B cell (primary cell): ENCODE measurements at regions not wholly inside any gene's neighbourhood (a gene's known extent, or its start where the extent isn't known, plus 50 kb on each side); places are given as distances from the start of the nearest gene placed in this dataset.

ENCODE experiments used
- EZH2 ChIP-seq: IDR thresholded peaks from 2 replicates; pipeline ENCODE4 v1.6.1; 2012; ENCODE audit warnings: borderline replicate concordance, low read depth, mild to moderate bottlenecking, moderate library complexity, low read length; ENCODE audit not compliant: insufficient read depth, poor library complexity, severe bottlenecking
- TF ChIP-seq, protein P1 (sequence below): fragments of 200-600 bp; IDR thresholded peaks from one replicate; pipeline ENCODE4 v1.8.0; 2022; ENCODE audit warnings: antibody characterized with exemption, mild to moderate bottlenecking

DNA sequence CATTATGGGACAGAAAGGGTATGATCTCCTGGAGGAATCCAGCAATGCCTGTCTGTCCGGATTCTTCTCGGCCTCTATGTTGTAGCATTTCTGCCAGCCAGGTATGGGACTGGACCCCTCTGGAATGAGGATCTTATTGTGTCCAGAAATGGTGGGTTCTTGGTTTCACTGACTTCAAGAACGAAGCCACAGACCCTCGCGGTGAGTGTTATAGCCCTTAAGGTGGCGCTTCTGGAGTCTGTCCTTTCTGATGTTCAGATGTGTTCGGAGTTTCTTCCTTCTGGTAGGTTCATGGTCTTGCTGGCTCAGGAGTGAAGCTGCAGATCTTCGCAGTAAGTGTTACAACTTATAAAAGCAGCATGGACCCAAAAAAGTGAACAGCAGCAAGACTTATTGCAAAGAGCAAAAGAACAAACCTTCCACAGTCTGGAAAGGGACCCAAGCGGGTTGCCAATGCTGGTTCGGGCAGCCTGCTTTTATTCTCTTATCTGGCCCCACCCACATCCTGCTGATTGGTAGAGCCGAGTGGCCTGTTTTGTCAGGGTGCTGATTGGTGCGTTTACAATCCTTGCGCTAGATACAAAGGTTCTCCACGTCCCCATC lies 62.3 kb upstream of the IER3 start:
- TF ChIP-seq, protein P1, sequence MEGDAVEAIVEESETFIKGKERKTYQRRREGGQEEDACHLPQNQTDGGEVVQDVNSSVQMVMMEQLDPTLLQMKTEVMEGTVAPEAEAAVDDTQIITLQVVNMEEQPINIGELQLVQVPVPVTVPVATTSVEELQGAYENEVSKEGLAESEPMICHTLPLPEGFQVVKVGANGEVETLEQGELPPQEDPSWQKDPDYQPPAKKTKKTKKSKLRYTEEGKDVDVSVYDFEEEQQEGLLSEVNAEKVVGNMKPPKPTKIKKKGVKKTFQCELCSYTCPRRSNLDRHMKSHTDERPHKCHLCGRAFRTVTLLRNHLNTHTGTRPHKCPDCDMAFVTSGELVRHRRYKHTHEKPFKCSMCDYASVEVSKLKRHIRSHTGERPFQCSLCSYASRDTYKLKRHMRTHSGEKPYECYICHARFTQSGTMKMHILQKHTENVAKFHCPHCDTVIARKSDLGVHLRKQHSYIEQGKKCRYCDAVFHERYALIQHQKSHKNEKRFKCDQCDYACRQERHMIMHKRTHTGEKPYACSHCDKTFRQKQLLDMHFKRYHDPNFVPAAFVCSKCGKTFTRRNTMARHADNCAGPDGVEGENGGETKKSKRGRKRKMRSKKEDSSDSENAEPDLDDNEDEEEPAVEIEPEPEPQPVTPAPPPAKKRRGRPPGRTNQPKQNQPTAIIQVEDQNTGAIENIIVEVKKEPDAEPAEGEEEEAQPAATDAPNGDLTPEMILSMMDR = no peak
- no peak for TF ChIP-seq EZH2
